ENCODE measurements at regions not wholly inside any gene's neighbourhood (a gene's known extent, or its start where the extent isn't known, plus 50 kb on each side); places are given as distances from the start of the nearest gene placed in this dataset.
"Not testable (repeated sequence)": the region's sequence is repeated elsewhere in the genome, so short reads cannot be mapped to it uniquely, and the experiment has no call there.

DNA sequence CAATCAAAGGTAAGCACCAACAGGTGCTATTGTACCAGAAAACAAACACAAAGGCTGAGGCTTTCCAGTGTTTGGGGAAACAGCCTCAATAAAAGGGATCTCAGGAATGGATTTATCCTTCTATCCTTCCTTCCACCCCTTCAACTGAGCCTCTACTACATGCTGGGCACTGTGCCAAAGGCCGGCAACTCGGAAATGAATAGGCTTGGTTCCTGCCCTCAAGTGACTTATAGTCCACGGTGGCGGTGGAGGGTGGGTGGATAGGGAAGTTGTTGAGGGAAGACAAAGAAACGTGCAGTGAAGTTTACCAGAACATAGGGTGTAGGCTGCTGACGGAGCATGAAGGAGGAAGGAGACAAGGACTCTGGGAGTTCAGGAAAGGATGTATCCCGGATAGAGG, 73.4 kb upstream of the TAB2 start:
- DNase-seq: no peak

DNA sequence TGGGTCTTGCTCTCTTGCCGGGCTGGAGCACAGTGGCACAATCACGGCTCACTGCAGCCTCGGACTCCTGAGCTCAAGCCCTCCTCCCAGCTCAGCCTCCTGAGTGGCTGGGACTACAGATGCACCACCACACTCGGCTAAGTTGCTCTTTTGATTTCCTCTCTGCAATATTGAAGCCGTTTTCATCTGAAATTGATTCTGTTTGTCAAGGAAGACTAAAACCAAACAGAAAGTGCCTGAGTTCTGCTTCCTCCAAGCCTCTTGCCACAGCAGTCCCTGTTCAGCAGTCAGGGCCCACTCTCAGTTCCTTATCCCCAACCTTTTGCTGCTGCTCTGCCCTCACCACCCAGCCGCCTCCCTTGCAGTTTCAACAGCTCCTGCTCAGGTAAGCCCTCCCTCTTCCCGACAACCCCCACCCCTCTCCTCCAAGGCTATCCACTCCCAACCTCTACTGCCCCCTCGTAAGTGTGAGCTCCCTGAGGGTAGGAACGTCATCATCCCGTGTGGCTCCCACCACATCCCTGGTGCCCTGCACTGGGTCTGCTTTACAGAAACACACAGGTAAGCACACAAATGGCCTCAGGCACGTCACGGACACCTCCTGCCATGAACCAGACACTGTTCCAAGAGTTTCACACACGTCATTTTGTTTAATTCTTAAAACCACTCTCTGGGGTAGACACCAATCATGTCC, 70.7 kb upstream of the TAB2 start:
- DNase-seq: no peak

DNA sequence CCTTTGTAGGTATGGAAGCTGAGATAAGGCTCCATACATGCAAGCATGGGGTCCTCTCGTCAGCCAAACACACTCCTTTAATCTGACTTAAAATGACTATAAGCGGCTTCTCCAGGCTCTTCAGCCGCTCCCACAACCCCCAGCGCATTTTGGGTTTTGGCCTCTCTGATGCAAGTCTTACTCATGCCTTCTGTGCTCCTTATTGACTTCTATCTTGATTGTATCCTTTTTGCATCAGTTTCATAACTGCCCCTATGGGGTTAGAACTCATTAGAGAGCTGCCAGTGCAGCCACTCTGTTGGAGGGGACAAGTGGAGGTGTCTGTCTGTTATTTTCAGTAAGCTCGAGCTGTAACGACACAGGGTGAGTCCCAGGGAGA, 70.1 kb upstream of the TAB2 start:
- DNase-seq: no peak

DNA sequence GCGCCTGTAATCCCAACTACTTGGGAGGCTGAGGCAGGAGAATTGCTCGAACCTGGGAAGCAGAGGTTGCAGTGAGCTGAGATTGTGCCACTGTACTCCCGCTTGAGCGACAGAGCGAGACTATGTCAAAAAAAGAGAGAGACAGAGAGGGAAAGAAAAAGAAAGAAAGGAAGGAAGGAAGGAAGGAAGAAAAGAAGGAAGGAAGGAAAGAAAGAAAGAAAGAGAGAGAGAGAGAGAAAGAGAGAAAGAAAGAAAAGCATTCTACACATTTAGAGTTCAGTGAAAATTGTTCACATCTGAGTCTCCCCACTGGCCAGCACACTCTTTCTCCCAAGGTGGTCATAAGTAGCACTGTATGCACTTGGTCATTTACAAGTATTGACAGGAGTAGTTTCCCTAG, 69.2 kb upstream of the TAB2 start:
- DNase-seq: not testable (repeated sequence)

DNA sequence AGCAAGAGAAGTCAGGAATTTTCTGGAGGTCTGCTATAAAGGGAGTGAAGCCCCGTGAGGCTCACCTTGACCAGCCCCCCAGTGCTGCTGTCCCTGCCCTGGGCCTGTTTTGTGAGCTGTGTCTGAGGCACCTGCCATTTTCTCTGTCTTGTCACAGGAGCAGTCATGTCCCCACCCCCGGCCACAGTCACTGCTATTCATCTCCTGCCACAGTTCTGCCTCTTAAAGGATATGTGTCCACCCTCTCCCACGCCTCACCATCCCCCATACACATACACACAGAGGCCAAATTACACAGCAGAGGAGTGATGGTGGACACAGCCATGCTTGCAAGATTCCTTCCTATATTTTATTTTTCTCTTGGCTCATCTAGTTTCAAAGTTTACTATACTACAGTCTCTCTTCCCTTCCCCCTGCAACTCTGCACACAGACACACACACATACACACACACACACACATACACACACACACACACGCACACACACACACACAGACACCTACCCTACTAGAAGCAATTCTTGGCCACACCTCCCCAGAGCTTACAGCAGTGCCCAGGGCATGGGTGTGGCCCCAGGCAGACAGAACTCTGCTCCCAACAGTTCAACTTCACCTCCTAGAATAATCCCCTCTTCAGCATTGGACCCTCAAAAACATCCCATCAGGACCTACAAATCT, 68.7 kb upstream of the TAB2 start:
- no peak for DNase-seq

DNA sequence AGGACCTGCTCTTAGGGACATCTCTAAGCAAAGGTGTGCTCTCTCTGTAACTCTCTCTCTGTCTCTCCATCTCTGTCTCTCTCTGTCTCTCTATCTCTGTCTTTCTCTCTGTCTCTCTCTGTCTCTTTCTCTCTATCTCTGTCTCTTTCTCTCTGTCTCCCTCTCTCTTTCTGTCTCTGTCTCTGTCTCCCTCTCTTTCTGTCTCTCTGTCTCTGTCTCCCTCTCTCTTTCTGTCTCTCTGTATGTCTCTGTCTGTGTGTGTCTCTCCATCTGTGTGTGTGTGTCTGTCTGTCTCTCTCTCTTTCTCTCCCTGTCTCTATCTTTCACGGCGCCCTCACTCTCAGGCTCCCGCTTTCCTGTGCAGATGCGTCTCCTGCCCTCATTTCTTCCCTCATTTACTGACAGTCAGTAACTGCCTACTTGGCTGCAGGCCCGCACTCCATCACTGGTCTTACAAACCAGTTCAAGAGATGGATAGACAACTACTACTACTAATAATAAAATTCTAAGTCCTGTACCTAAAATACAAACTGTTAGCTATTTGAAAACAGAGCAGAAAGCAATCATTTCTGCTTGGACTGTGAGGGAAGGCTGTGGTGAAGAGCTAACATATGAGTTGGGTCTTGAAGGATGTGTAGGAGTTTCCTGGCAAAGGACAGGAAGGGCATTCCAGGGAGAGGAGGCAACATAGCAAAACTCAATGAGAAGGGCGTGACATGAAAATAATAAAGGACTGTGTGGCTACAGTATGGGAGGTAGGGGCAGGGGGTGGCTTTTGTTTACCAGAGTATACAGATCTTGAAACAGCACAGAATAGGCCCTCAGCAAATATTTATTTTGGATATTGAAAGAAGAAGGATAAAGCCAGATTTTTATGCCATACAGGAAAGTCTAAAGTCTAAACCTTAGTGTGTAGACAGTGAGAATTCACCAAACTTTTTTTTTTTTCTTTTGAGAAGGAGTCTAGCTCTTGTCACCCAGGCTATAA, 67.8 kb upstream of the TAB2 start:
- DNase-seq: no peak

DNA sequence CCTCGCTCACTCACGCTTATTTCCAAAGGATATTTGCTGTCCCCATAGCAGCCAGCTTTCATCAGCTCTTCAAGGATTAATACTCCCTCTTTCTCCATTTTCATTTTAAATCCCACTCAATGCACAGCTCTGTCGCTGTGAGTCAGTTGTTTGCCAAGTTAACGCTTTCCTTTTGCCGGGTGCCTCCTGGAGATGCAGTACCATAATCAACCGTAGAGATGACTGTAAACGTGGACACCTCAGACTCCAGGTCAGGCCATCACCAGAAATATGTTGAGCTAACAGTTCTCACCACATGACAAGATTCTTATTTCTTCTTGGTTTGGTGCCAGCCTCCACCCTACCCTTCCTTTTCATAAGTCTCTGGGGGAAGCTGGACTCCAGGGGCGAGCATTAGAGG, 66.6 kb upstream of the TAB2 start:
- DNase-seq: no peak

DNA sequence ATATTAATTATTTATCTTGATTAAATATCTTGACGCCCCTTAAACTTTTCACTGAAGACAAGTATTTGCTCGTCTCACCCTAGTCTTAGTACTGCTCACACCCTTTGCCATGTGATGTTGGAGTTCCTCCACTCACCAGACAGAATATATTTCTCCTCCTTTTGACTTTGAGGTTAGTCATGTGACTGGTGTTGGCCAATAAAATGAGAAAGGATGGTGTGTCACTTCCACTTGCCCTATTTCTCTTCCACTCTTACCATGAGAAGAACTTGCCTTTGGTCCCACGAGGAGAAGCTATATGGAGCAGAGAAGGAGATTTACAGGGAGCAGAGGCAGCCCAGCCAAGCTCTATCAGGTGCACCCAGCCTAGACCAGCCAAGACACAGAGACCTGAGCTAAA, 64.9 kb upstream of the TAB2 start:
- no peak for DNase-seq

DNA sequence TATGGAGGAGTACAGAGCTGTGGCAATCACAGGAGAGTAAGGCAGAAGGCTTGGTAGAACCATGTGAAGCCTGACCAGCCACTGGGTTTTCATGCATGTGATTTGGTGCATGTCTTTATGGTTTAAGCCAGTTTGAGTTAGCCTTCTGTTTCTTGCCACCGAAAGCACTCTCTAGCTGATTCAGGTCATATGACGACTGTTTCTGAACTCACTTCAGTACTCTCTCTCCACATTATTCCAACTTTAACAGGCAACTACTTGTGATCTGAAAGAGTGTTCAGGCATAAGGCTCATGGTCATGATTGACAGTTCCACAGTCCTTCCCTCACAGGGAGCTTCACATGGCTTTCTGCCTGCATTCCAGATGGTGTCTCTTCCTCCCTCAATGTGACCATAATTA, 63.3 kb upstream of the TAB2 start:
- no peak for DNase-seq

DNA sequence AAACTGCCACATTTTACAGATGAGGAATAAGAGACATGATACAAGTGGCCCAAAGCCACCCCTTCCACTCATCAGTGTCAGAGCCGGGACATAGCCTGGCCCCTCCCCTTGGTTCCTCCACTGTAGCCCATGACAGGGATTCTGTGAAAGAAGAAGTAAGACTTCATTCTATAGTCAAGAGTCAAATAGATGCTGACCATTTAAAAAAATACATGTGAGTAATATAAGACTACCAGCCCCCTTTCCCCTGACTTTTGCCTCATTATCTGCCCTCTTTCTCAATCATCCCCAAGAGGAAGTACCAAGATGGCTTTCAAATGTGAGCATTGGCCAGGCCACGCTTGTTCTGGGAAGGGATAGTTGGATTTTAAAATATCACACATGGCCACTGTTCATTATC, 57.8 kb upstream of the TAB2 start:
- no peak for DNase-seq

DNA sequence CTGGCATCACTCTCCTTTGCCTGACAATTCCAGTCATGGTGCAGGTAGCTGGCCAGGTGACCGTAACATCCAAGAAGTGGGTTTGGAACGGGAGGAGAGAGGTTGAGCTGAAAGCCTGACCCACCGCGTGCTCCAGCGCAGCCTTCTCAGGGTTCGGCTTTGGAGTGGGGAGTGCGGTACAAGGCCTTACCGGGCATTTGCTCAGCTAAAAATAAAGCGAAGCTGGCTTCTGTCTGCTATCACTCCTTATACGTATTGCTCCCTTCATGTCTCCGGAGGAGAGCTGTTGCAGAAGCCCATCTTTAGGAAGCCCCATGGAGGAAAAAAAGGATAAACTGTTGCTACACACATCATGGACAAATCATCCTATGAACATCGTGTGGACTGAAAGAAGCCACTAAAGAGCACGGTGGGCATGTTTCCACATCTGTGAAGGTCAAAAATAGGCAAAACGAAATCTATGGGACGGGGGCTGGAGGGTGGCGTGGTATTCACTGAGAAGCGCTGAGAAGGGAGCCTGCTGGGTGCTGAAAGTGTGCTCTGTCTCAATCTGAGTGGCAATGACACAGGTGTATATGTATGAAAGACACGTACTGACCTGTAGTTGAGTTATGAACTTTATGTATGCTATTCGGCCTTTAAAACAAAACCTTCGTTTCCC, 57.2 kb upstream of the TAB2 start:
- no peak for DNase-seq

DNA sequence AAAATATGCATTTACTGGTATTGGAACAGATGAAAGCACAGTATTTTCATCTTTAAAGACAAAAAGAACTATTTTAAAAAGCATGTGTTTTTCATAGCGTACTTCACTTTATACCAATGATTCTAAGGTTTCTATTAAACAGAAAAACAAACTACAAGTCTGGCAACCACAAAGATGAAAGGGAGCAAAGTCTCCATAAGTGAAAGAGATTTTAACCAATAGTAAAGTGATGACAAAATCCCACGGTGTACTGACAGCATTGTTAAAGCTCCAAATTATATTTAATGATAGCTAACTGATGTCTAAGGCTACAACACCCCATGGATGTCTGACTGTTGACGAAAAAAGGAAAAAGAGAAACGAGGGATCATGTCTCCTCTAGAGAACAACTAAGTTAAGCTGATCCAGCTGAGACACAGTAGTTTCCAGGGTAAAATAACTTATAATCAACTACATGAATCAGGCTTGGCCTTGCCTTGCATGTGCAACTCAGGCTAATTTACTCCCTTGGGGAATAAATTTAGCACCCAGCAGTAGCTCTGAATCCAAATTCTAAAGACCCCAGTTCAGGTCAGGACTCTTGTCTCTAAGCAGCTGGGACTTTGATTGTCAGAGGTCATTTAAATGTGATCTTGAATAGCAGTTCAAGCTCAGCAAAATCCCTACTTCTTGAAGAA, 56.0 kb upstream of the TAB2 start:
- no peak for DNase-seq

DNA sequence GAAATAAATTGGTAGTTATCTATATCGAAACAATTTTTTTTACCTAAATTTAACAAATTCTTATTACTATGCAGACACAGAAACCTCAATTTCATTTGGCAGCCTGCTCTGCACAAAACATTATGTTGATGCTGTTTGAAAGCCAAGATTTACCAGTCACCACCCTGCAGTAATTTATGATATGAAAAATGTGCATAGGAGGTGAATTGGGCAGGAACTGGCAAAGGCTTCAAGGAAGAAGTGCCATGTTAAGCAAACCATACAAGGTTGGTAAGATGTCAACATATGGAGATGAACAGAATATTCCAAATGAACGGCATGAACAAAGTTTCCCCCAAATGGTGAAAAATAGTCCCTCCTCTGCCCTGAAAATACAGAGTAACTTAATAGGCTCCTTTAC, 54.2 kb upstream of the TAB2 start:
- no peak for DNase-seq

DNA sequence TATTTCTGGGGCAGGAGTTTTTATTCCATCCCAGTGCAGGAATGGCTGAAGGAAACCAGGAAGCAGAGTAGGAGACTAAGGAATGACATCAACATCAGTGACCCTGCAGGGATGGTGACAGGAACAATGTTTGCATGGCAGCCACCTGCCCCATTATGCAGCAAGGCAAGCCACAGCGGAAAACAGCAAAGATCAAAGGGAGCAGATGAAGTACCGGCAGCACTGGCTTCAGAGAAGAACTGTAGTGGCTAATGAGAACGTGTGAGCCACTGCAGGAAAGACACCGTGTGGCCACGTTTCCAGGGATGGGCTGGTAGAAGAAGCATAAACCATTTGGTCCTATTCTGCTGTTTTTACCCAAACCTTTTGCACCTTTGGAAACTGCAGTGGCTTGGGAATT, 52.9 kb upstream of the TAB2 start:
- no peak for DNase-seq

DNA sequence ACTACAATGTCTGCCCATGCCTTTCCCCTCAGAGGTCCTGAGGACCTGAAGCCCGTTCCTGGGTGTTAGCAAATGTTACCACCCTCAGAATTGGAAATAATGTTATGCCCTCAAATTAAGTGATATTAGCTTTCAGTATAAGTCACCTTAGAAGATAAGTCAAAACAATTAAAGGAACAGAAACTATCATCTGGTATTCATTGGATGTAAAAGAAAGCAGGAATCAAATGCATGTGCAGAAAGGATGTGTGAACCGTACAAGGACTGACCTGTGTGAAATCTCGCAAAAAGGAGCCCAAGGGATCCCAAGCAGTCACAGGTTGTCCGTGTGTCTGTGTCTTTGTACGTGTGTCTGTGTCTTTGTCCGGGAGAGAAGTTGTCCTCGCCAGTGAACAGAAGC, 51.6 kb upstream of the TAB2 start:
- DNase-seq: no peak

DNA sequence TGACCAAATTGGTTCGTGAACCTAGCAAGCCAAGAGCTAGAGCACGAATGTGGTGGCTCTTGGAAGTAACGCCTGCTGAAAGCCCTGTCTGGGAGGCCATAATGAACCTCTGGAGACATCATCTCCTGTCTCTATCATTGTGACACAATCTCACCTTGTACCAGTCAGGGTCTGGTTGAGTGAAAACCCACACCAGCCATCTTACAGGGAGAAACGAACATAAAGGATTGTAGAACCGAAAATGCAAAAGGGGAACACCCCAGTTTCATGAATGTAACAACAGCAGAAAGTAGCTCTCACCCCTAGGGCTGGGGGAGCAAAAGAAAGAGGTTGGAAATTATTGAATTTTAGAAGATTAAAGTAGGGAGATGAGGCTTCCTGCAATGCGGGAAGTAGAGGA, 50.9 kb upstream of the TAB2 start:
- DNase-seq: no peak

DNA sequence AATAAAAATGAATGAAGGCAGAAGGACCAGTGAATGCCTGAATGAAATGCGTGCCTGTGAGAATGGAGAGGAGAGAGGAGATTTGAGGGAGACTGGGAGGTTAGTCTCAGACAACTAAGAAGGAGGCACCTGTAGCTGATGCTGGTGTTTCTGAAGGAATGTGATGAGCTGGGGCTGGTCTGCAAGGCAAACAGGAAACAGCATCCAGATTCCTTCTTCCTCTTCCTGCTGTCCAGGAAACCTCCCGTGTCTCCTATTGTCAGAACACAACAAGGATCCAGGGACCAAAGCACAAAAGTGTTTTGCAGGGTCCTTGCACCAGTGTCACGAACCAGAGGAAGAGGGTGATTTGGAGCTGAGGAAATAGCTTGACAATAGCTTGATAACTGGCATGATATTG, 50.4 kb upstream of the TAB2 start:
- no peak for DNase-seq

DNA sequence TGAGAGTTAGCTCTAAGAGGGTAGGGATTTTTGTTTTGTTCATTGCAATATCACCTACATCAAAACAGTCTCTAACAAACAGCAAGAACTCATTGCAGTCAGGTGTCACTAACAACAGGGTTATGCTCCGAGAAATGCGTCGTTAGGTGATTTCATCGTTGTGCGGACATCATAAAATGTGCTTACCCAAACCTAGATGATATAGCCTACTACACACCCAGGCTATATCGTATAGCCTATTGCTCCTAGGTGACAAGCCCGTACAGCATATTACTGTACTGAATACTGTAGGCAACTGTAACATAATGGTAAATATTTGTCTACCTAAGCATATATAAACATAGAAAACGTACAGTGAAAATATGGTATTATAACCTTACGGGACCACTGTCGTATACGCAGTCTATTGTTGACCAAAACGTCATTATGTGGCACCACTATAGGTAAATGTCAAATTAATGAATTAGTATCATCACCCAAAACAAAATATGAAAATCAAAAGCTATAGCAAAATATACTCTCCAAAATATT, 49.9 kb upstream of the TAB2 start:
- no peak for DNase-seq

Measured in stimulated activated CD4-positive, alpha-beta T cell treated with anti-CD3 and anti-CD28 coated beads, Interleukin-12 subunit alpha, Interleukin-12 subunit beta, amount 100 ng/mL, for 4 hours (primary cell).